ENCODE measurements at regions not wholly inside any gene's neighbourhood (a gene's known extent, or its start where the extent isn't known, plus 50 kb on each side); places are given as distances from the start of the nearest gene placed in this dataset.

DNA sequence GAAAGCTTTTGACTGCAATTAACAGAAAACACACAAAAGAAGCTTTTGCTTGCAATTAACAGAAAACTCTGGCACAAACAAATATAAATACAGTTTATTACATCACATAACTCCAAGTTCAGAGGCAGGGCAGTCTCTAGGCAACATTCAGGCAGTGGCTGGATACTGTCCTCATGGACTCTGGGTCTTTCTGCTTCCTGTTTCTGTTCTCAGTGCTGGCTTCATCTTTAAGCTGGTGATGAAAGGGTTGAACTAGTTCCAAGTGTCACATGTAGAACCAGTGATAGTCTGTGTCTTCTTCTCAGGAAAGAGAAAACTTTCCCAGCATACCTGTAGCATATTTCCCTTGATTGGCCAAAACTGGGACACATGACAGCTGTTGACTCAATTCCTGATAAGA is 222.6 kb upstream of the GLRA1 start:
- TF ChIP-seq, protein P1, sequence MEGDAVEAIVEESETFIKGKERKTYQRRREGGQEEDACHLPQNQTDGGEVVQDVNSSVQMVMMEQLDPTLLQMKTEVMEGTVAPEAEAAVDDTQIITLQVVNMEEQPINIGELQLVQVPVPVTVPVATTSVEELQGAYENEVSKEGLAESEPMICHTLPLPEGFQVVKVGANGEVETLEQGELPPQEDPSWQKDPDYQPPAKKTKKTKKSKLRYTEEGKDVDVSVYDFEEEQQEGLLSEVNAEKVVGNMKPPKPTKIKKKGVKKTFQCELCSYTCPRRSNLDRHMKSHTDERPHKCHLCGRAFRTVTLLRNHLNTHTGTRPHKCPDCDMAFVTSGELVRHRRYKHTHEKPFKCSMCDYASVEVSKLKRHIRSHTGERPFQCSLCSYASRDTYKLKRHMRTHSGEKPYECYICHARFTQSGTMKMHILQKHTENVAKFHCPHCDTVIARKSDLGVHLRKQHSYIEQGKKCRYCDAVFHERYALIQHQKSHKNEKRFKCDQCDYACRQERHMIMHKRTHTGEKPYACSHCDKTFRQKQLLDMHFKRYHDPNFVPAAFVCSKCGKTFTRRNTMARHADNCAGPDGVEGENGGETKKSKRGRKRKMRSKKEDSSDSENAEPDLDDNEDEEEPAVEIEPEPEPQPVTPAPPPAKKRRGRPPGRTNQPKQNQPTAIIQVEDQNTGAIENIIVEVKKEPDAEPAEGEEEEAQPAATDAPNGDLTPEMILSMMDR (IDR thresholded peaks at IDR 0.05), result no peak
- TF ChIP-seq POLR2A (IDR thresholded peaks at IDR 0.05), result no peak
